SK-N-SH treated with all-trans-retinoic acid at 6 μM for 48 hours (cell line): ENCODE measurements at regions not wholly inside any gene's neighbourhood (a gene's known extent, or its start where the extent isn't known, plus 50 kb on each side); places are given as distances from the start of the nearest gene placed in this dataset.

Experiments
- ARNTL ChIP-seq: fragments of 450-650 bp; formaldehyde crosslinking; IDR thresholded peaks from 2 replicates; pipeline ENCODE4 v1.5.0; 2020; ENCODE audit warnings: low read depth, mild to moderate bottlenecking, moderate library complexity, borderline replicate concordance
- BACH2 ChIP-seq: fragments of 250-450 bp; sonication (Bioruptor Pico); IDR thresholded peaks from 2 replicates; pipeline ENCODE4 v1.9.0; 2021; ENCODE audit warnings: mild to moderate bottlenecking, borderline replicate concordance
- CREB5 ChIP-seq: fragments of 250-450 bp; sonication (Bioruptor Pico); IDR thresholded peaks from 2 replicates; pipeline ENCODE4 v1.5.1; 2020; ENCODE audit warnings: low read depth, mild to moderate bottlenecking, moderate library complexity
- OSR1 ChIP-seq: fragments of 250-450 bp; sonication (Bioruptor Pico); IDR thresholded peaks from 2 replicates; pipeline ENCODE4 v1.8.0; 2022; ENCODE audit warnings: moderate library complexity, mild to moderate bottlenecking, inconsistent platforms
- PATZ1 ChIP-seq: fragments of 250-450 bp; sonication (Bioruptor Pico); IDR thresholded peaks from 2 replicates; pipeline ENCODE4 v1.8.0; 2020; ENCODE audit warnings: mild to moderate bottlenecking, moderate library complexity, borderline replicate concordance
- POU6F1 ChIP-seq: fragments of 250-450 bp; sonication (Bioruptor Pico); IDR thresholded peaks from 2 replicates; pipeline ENCODE4 v1.8.0; 2021; ENCODE audit warnings: low read depth, mild to moderate bottlenecking, moderate library complexity, borderline replicate concordance
- RARB ChIP-seq: fragments of 250-450 bp; sonication (Bioruptor Pico); IDR thresholded peaks from 2 replicates; pipeline ENCODE4 v1.8.0; 2021; ENCODE audit warnings: mild to moderate bottlenecking, moderate library complexity
- ZFP3 ChIP-seq: fragments of 250-450 bp; sonication (Bioruptor Pico); IDR thresholded peaks from 2 replicates; pipeline ENCODE4 v1.5.0; 2020; ENCODE audit warnings: mild to moderate bottlenecking, moderate library complexity
- ZNF70 ChIP-seq: fragments of 450-650 bp; formaldehyde crosslinking; IDR thresholded peaks from 2 replicates; pipeline ENCODE4 v1.5.0; 2020; ENCODE audit warnings: mild to moderate bottlenecking, moderate library complexity
- ZNF8 ChIP-seq: fragments of 450-650 bp; formaldehyde crosslinking; IDR thresholded peaks from 2 replicates; pipeline ENCODE4 v1.5.0; 2020; ENCODE audit warnings: mild to moderate bottlenecking, moderate library complexity

- TF ChIP-seq ZNF8 (CRISPR knock-in tag) = no peak
- TF ChIP-seq PATZ1 (CRISPR knock-in tag) = no peak
- no peak for TF ChIP-seq CREB5 (CRISPR knock-in tag)
- no peak for TF ChIP-seq OSR1
- TF ChIP-seq RARB (CRISPR knock-in tag) = no peak
- TF ChIP-seq BACH2 (CRISPR knock-in tag) = no peak
- TF ChIP-seq ZNF70 = no peak
- no peak for TF ChIP-seq ARNTL (CRISPR knock-in tag)
- TF ChIP-seq ZFP3 (CRISPR knock-in tag) = no peak
- no peak for TF ChIP-seq POU6F1 (CRISPR knock-in tag)
Measured at GRCh38 chr6:151749341-151749740, 58.1 kb upstream of the ESR1 start.
